Tibial nerve (tissue), 4 donors: ENCODE measurements at regions not wholly inside any gene's neighbourhood (a gene's known extent, or its start where the extent isn't known, plus 50 kb on each side); places are given as distances from the start of the nearest gene placed in this dataset.

ENCODE experiments used
- DNase-seq, 2 donors: peaks; one replicate each; pipeline ENCODE4 v3.0.0-alpha.2; 2019; ENCODE audit warnings: low spot score in 2 of 2
- H3K27ac ChIP-seq, 4 donors: fragments of 200-600 bp; sonication (generic) in 3 of 4; one replicate each; pipeline ENCODE4 v1.5.1; 2017 to 2019; ENCODE audit warnings: mild to moderate bottlenecking in 1 of 4
- H3K27me3 ChIP-seq, 2 donors: fragments of 200-600 bp; sonication (generic) in 1 of 2; one replicate each; pipeline versions ENCODE4 v1.5.1 to v1.6.0; 2017 to 2019
- H3K36me3 ChIP-seq, 3 donors: fragments of 200-600 bp; sonication (generic); one replicate each; pipeline ENCODE4 v1.5.1; 2018 to 2019
- H3K4me1 ChIP-seq, 4 donors: fragments of 200-600 bp; sonication (generic) in 3 of 4; one replicate each; pipeline ENCODE4 v1.5.1; 2017 to 2019
- H3K4me3 ChIP-seq, 4 donors: fragments of 200-600 bp; sonication (generic) in 3 of 4; one replicate each; pipeline ENCODE4 v1.5.1; 2017 to 2019; ENCODE audit warnings: mild to moderate bottlenecking in 1 of 4, moderate library complexity in 1 of 4
- H3K9me3 ChIP-seq, 4 donors: fragments of 200-600 bp; sonication (generic) in 3 of 4; one replicate each; pipeline ENCODE4 v1.5.1; 2017 to 2019
- CTCF ChIP-seq, 5 experiments: fragments of 200-600 bp in 3 of 5; fragments of 450-650 bp in 2 of 5; sonication (generic) in 3 of 5; IDR thresholded peaks; one replicate each; pipeline ENCODE4 v1.5.1; 2016 to 2019; ENCODE audit warnings: antibody characterized with exemption in 5 of 5, mild to moderate bottlenecking in 3 of 5, moderate library complexity in 2 of 5
- EP300 ChIP-seq, 2 donors: sonication (generic); formaldehyde crosslinking; IDR thresholded peaks; one replicate each; pipeline ENCODE4 v1.6.1; 2017; ENCODE audit warnings: antibody characterized with exemption in 2 of 2, mild to moderate bottlenecking in 1 of 2
- POLR2A ChIP-seq, 2 donors: fragments of 450-650 bp; IDR thresholded peaks; one replicate each; pipeline ENCODE4 v1.6.1; 2017; ENCODE audit warnings: antibody characterized with exemption in 2 of 2, mild to moderate bottlenecking in 2 of 2, moderate library complexity in 2 of 2
- WGBS, 2 donors: methylation state at CpG; one replicate each; pipeline ENCODE4 v1.1.5; 2018; 5-methylcytosine and 5-hydroxymethylcytosine counted together

GRCh38 chr4:103457566-103457965 is 259.4 kb upstream of the CENPE start:
- no peak for DNase-seq
- no peaks in the 10 kb centered on the region for H3K4me1 ChIP-seq
- H3K4me3 ChIP-seq: no peak overlapping the region
- no peaks in the 10 kb centered on the region for H3K27me3 ChIP-seq
- no peak overlapping the region for H3K27ac ChIP-seq
- no peaks in the 10 kb centered on the region for H3K36me3 ChIP-seq
- WGBS, 2 donors: 91 to 92% methylated on average over 2 of the region's 2 CpGs
- H3K9me3 ChIP-seq: peaks cover 0 to 17% (median 2%) of the 10 kb centered on the region in 4 donors
- TF ChIP-seq CTCF (IDR thresholded peaks at IDR 0.05) (no peak), EP300 (IDR thresholded peaks at IDR 0.05) (no peak), POLR2A (IDR thresholded peaks at IDR 0.05) (no peak)

- WGBS, 2 donors: 84 to 89% methylated on average over 2 of the region's 2 CpGs
- Histone ChIP-seq H3K4me3 (no peak overlapping the region), H3K4me1 (no peaks in the 10 kb centered on the region), H3K27ac (no peak overlapping the region), H3K27me3 (no peaks in the 10 kb centered on the region), H3K9me3 (peaks cover 0 to 13% (median 2%) of the 10 kb centered on the region in 4 donors), H3K36me3 (no peaks in the 10 kb centered on the region)
- DNase-seq: no peak
- no peak for TF ChIP-seq CTCF (IDR thresholded peaks at IDR 0.05)
- no peak for TF ChIP-seq EP300 (IDR thresholded peaks at IDR 0.05)
- no peak for TF ChIP-seq POLR2A (IDR thresholded peaks at IDR 0.05)
Observed at GRCh38 chr4:103451341-103451740, 253.2 kb upstream of the CENPE start.

GRCh38 chr4:103450693-103451092 is 252.6 kb upstream of the CENPE start:
- Histone ChIP-seq H3K4me3 (no peak overlapping the region), H3K36me3 (no peaks in the 10 kb centered on the region), H3K9me3 (peaks cover 0 to 6% (median 2%) of the 10 kb centered on the region in 4 donors), H3K27me3 (no peaks in the 10 kb centered on the region), H3K4me1 (no peaks in the 10 kb centered on the region), H3K27ac (no peak overlapping the region)
- no peak for TF ChIP-seq POLR2A (IDR thresholded peaks at IDR 0.05)
- TF ChIP-seq CTCF (IDR thresholded peaks at IDR 0.05): no peak
- no peak for DNase-seq
- 82 to 92% methylated on average over 2 of the region's 2 CpGs for WGBS, 2 donors

- no peak for DNase-seq
- H3K27ac ChIP-seq: no peak overlapping the region
- H3K4me3 ChIP-seq: no peak overlapping the region
- no peaks in the 10 kb centered on the region for H3K4me1 ChIP-seq
- TF ChIP-seq CTCF (IDR thresholded peaks at IDR 0.05) (no peak), POLR2A (IDR thresholded peaks at IDR 0.05) (no peak), EP300 (IDR thresholded peaks at IDR 0.05) (no peak)
- 86 to 88% methylated on average over 2 of the region's 2 CpGs for WGBS, 2 donors
- H3K36me3 ChIP-seq: no peaks in the 10 kb centered on the region
- H3K27me3 ChIP-seq: no peaks in the 10 kb centered on the region
- H3K9me3 ChIP-seq: no peaks in the 10 kb centered on the region
Observed at GRCh38 chr4:103449296-103450023, 251.3 kb upstream of the CENPE start.

- 80 to 87% methylated on average over 1 of the region's 1 CpG for WGBS, 2 donors
- TF ChIP-seq CTCF (IDR thresholded peaks at IDR 0.05) (no peak), EP300 (IDR thresholded peaks at IDR 0.05) (no peak), POLR2A (IDR thresholded peaks at IDR 0.05) (no peak)
- H3K4me1 ChIP-seq: no peaks in the 10 kb centered on the region
- H3K27me3 ChIP-seq: no peaks in the 10 kb centered on the region
- no peaks in the 10 kb centered on the region for H3K36me3 ChIP-seq
- no peak for DNase-seq
- no peak overlapping the region for H3K4me3 ChIP-seq
- no peaks in the 10 kb centered on the region for H3K9me3 ChIP-seq
- H3K27ac ChIP-seq: no peak overlapping the region
Observed at GRCh38 chr4:103445377-103445776, 247.2 kb upstream of the CENPE start.
